PC-9 (cell line): ENCODE measurements at regions not wholly inside any gene's neighbourhood (a gene's known extent, or its start where the extent isn't known, plus 50 kb on each side); places are given as distances from the start of the nearest gene placed in this dataset.

Experiments
- EZH2 ChIP-seq: fragments of 200-600 bp; sonication (generic); IDR thresholded peaks from 2 replicates; pipeline ENCODE4 v1.8.0; 2017; ENCODE audit warnings: antibody characterized with exemption, low read depth
- TF ChIP-seq, protein P1 (sequence below): fragments of 200-600 bp; sonication (generic); conservative IDR thresholded peaks from 2 replicates; pipeline ENCODE4 v1.6.1; 2017; ENCODE audit warnings: mixed run types, antibody characterized with exemption, mild to moderate bottlenecking, moderate library complexity

DNA sequence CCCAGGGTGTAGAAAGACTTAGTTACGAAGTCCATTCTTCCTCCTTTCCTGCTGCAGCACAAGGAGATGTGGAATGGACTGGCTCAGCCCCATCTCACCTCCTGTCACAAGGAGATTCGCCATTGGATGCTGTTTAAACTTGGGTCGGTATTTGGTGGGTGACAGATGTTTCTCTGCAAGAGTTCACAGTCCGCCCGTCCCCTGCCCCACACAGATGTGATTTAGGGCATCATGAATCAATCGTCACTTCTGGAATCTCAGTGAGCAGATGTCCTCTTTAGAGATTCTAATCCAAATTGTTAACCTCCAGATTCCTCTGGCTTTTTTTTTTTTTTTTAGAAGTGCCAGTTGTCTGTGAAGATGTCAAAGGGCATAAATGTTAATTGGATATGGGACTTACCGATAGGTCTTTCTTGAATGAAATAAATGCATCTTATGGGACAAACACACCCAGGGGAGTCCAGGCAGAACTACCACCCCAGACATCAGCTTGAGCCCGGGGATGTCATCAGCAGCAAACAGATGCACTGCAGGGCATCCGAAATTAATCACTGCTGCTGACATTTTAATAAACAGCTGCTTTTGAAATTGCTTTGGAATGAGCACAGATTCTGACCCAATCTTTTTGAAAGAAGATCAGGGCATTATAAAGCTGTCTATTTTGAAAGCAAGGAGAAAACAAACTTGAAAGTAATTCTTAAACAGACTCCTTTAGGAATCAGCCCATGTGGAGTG is 117.6 kb upstream of the CDH4 start:
- TF ChIP-seq, protein P1, sequence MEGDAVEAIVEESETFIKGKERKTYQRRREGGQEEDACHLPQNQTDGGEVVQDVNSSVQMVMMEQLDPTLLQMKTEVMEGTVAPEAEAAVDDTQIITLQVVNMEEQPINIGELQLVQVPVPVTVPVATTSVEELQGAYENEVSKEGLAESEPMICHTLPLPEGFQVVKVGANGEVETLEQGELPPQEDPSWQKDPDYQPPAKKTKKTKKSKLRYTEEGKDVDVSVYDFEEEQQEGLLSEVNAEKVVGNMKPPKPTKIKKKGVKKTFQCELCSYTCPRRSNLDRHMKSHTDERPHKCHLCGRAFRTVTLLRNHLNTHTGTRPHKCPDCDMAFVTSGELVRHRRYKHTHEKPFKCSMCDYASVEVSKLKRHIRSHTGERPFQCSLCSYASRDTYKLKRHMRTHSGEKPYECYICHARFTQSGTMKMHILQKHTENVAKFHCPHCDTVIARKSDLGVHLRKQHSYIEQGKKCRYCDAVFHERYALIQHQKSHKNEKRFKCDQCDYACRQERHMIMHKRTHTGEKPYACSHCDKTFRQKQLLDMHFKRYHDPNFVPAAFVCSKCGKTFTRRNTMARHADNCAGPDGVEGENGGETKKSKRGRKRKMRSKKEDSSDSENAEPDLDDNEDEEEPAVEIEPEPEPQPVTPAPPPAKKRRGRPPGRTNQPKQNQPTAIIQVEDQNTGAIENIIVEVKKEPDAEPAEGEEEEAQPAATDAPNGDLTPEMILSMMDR: no peak
- no peak for TF ChIP-seq EZH2
